Endothelial cell of umbilical vein (primary cell): ENCODE measurements at regions not wholly inside any gene's neighbourhood (a gene's known extent, or its start where the extent isn't known, plus 50 kb on each side); places are given as distances from the start of the nearest gene placed in this dataset.

ENCODE experiments used
- BruUV-seq: library from RNA; stranded (reverse); fragments of 400-500 nt; replicated peaks from 2 replicates; lab custom pipeline; 2021; lab: Mats Ljungman, UMichigan
- CTCF ChIA-PET: fragments of 300-600, 350-600 bp; sonication (Branson Sonifier 250); formaldehyde crosslinking; loops from one replicate; lab custom pipeline; 2021; ENCODE audit warnings: antibody characterized with exemption, inconsistent platforms; lab: Charles Lee
- POLR2A ChIA-PET: fragments of 300-600, 350-600 bp; sonication (Branson Sonifier 250); formaldehyde crosslinking; loops from one replicate; lab custom pipeline; 2021; ENCODE audit warnings: antibody characterized with exemption, inconsistent platforms; lab: Charles Lee
- DNase-seq: peaks from one replicate; pipeline ENCODE4 v3.0.0-alpha.2; 2011; ENCODE audit warnings: low read depth, low spot score
- FAIRE-seq: peaks from 2 replicates; lab custom pipeline; 2011; peaks lifted over from hg19 to GRCh38; lab: Jason Lieb, UNC
- H2AFZ ChIP-seq: 2 replicates; pipeline ENCODE4 v1.6.0; 2012; ENCODE audit warnings: low read depth, low read length, control low read depth, inconsistent platforms
- H3K27ac ChIP-seq: 2 replicates; pipeline ENCODE4 v1.5.1; 2011; ENCODE audit warnings: low read depth, mild to moderate bottlenecking, control low read depth, low read length, moderate library complexity; ENCODE audit not compliant: insufficient read depth
- H3K27me3 ChIP-seq, 2 experiments: 2 replicates each; pipeline versions ENCODE4 v1.6.0 to v1.6.1; 2011; ENCODE audit warnings: low read length in 2 of 2, mixed read lengths in 1 of 2; ENCODE audit not compliant: control insufficient read depth in 2 of 2, insufficient read depth in 2 of 2
- H3K36me3 ChIP-seq, 2 experiments: 2 replicates in 1 of 2; 3 replicates in 1 of 2; pipeline ENCODE4 v1.5.1; 2011; ENCODE audit warnings: low read length in 2 of 2, mild to moderate bottlenecking in 1 of 2, moderate library complexity in 1 of 2; ENCODE audit not compliant: control insufficient read depth in 2 of 2, insufficient read depth in 2 of 2; ENCODE audit errors: extremely low read depth in 1 of 2
- H3K4me1 ChIP-seq: 3 replicates; pipeline ENCODE4 v1.5.1; 2011; ENCODE audit warnings: mild to moderate bottlenecking, low read length; ENCODE audit not compliant: control insufficient read depth, insufficient read depth; ENCODE audit errors: extremely low read depth
- H3K4me2 ChIP-seq: 2 replicates; pipeline ENCODE4 v1.6.1; 2011; ENCODE audit warnings: low read length, control low read depth, mixed read lengths; ENCODE audit not compliant: insufficient read depth
- H3K4me3 ChIP-seq, 3 experiments: fragments of 200-600 bp in 1 of 3; sonication (generic), shearing (Covaris generic) in 1 of 3; replicated peaks in 1 of 3; 2 replicates each; pipeline ENCODE4 v1.5.1; 2011 to 2016; ENCODE audit warnings: control low read depth in 3 of 3, low read length in 3 of 3, mild to moderate bottlenecking in 2 of 3, inconsistent platforms in 1 of 3, low read depth in 1 of 3, moderate library complexity in 1 of 3; ENCODE audit not compliant: insufficient read depth in 1 of 3
- H3K79me2 ChIP-seq: 2 replicates; pipeline ENCODE4 v1.6.0; 2012; ENCODE audit warnings: low read length, inconsistent platforms; ENCODE audit not compliant: control insufficient read depth, insufficient read depth
- H3K9ac ChIP-seq: replicated peaks from 2 replicates; pipeline ENCODE3; 2011; ENCODE audit warnings: low read length, control low read depth; ENCODE audit not compliant: insufficient read depth; ENCODE audit errors: extremely low read depth
- H3K9me1 ChIP-seq: replicated peaks from 3 replicates; pipeline ENCODE4 v1.6.0; 2011; ENCODE audit warnings: mild to moderate bottlenecking, low read length; ENCODE audit not compliant: control insufficient read depth, insufficient read depth; ENCODE audit errors: extremely low read depth
- H3K9me3 ChIP-seq: replicated peaks from 2 replicates; pipeline ENCODE4 v1.5.1; 2012; ENCODE audit warnings: low read length, inconsistent platforms; ENCODE audit not compliant: control insufficient read depth, insufficient read depth
- H4K20me1 ChIP-seq: replicated peaks from 2 replicates; pipeline ENCODE3; 2011; ENCODE audit warnings: mild to moderate bottlenecking, low read length; ENCODE audit not compliant: control insufficient read depth, insufficient read depth; ENCODE audit errors: extremely low read depth
- EZH2 ChIP-seq: IDR thresholded peaks from 2 replicates; pipeline ENCODE4 v1.6.1; 2012; ENCODE audit warnings: borderline replicate concordance, low read depth, mild to moderate bottlenecking, moderate library complexity, low read length, inconsistent platforms; ENCODE audit not compliant: severe bottlenecking
- FOS ChIP-seq: IDR thresholded peaks from 2 replicates; pipeline ENCODE4 v1.6.1; 2011; ENCODE audit warnings: mild to moderate bottlenecking, low read length, moderate library complexity, borderline replicate concordance; ENCODE audit not compliant: insufficient read depth
- GATA2 ChIP-seq: IDR thresholded peaks from 2 replicates; pipeline ENCODE4 v1.7.0; 2011; ENCODE audit warnings: low read depth, mild to moderate bottlenecking, moderate library complexity, mixed read lengths, low read length; ENCODE audit not compliant: insufficient read length, insufficient read depth
- JUN ChIP-seq: IDR thresholded peaks from 2 replicates; pipeline ENCODE4 v1.6.1; 2011; ENCODE audit warnings: borderline replicate concordance, low read depth; ENCODE audit not compliant: insufficient read length, insufficient read depth
- MAX ChIP-seq: IDR thresholded peaks from 2 replicates; pipeline ENCODE4 v1.6.1; 2011; ENCODE audit not compliant: insufficient read depth, insufficient read length
- MYC ChIP-seq: IDR thresholded peaks from one replicate; pipeline ENCODE4 v1.6.1; 2011; ENCODE audit warnings: mild to moderate bottlenecking, low read depth, low read length
- POLR2A ChIP-seq: IDR thresholded peaks from 2 replicates; pipeline ENCODE4 v1.6.1; 2012; ENCODE audit warnings: low read depth, mild to moderate bottlenecking, control low read depth, low read length
- POLR2AphosphoS5 ChIP-seq: IDR thresholded peaks from 2 replicates; pipeline ENCODE4 v1.6.1; 2012; ENCODE audit warnings: low read depth, mild to moderate bottlenecking, control low read depth, low read length, moderate library complexity; ENCODE audit not compliant: insufficient read depth
- dilution Hi-C: fragments of 300-500 bp; cut with MboI; formaldehyde crosslinking; loops from one replicate; pipeline ENCODE4 v1.15.0; 2019; ENCODE audit warnings: low sequenced_read_pairs; ENCODE audit not compliant: extremely low pct_ligation_motif_present
- intact Hi-C: fragments of 100-400 bp; cut with micrococcal nuclease; formaldehyde crosslinking; loops from one replicate; pipeline ENCODE4 v1.10.0; 2022
- TF ChIP-seq, protein P1 (sequence below), 2 donors: IDR thresholded peaks; 1 replicate in 1 of 2; 2 replicates in 1 of 2; pipeline ENCODE4 v1.5.1; 2011; ENCODE audit warnings: low read length in 2 of 2, mild to moderate bottlenecking in 2 of 2, moderate library complexity in 2 of 2, control low read depth in 1 of 2, inconsistent platforms in 1 of 2, low read depth in 1 of 2; ENCODE audit not compliant: insufficient read depth in 1 of 2; ENCODE audit errors: extremely low read depth in 1 of 2

GRCh38 chr2:5945742-5946141 lies 253.6 kb downstream of the SOX11 start:
- no TSS peak for BruUV-seq
- POLR2A ChIA-PET, result no interaction called here
- Histone ChIP-seq H2AFZ (no peak overlapping the region), H3K79me2 (no peaks in the 10 kb centered on the region), H3K4me3 (no peak overlapping the region), H3K36me3 (no peaks in the 10 kb centered on the region), H3K27ac (no peak overlapping the region), H4K20me1 (no peaks in the 10 kb centered on the region), H3K9me3 (peaks cover 7% of the 10 kb centered on the region), H3K4me2 (no peak overlapping the region), H3K27me3 (no peaks in the 10 kb centered on the region), H3K9me1 (no peaks in the 10 kb centered on the region), H3K4me1 (no peaks in the 10 kb centered on the region), H3K9ac (no peak overlapping the region)
- dilution Hi-C loops, result no loop called here
- FAIRE-seq, result no peak
- TF ChIP-seq GATA2 (no peak), POLR2AphosphoS5 (no peak), MYC (no peak), JUN (no peak), FOS (no peak), POLR2A (no peak), MAX (no peak), EZH2 (no peak)
- TF ChIP-seq, protein P1, sequence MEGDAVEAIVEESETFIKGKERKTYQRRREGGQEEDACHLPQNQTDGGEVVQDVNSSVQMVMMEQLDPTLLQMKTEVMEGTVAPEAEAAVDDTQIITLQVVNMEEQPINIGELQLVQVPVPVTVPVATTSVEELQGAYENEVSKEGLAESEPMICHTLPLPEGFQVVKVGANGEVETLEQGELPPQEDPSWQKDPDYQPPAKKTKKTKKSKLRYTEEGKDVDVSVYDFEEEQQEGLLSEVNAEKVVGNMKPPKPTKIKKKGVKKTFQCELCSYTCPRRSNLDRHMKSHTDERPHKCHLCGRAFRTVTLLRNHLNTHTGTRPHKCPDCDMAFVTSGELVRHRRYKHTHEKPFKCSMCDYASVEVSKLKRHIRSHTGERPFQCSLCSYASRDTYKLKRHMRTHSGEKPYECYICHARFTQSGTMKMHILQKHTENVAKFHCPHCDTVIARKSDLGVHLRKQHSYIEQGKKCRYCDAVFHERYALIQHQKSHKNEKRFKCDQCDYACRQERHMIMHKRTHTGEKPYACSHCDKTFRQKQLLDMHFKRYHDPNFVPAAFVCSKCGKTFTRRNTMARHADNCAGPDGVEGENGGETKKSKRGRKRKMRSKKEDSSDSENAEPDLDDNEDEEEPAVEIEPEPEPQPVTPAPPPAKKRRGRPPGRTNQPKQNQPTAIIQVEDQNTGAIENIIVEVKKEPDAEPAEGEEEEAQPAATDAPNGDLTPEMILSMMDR (IDR thresholded peaks at IDR 0.05; ENCODE audit: extremely low read depth in 1 of 2, insufficient read depth in 1 of 2, low read depth in 1 of 2, low read length in 2 of 2), result no peak
- no peak for DNase-seq
- intact Hi-C loops, result loop anchor here (5.0 kb wide), 1 partner anchor 583 kb away; no protein-coding TSS in a partner anchor
- CTCF ChIA-PET, result no interaction called here
